Keratinocyte (primary cell): ENCODE measurements at regions not wholly inside any gene's neighbourhood (a gene's known extent, or its start where the extent isn't known, plus 50 kb on each side); places are given as distances from the start of the nearest gene placed in this dataset.
A peak's percentile ranks its signal among the peaks of the same experiment; 100 is the strongest.

Source experiments
- DNase-seq: peaks from one replicate; pipeline ENCODE4 v3.0.0-alpha.2; 2011; ENCODE audit warnings: low read depth, missing footprints, low spot score
- FAIRE-seq: peaks from 2 replicates; lab custom pipeline; 2011; peaks lifted over from hg19 to GRCh38; lab: Jason Lieb, UNC
- H2AFZ ChIP-seq: 2 replicates; pipeline ENCODE4 v1.6.0; 2012; ENCODE audit warnings: low read length, control low read depth, inconsistent platforms; ENCODE audit not compliant: control insufficient read depth
- H3K27ac ChIP-seq: 2 replicates; pipeline ENCODE4 v1.5.1; 2011; ENCODE audit warnings: low read length; ENCODE audit not compliant: control insufficient read depth, insufficient read depth
- H3K27me3 ChIP-seq: 3 replicates; pipeline ENCODE4 v1.6.0; 2011; ENCODE audit warnings: low read length; ENCODE audit not compliant: control insufficient read depth, insufficient read depth; ENCODE audit errors: extremely low read depth
- H3K36me3 ChIP-seq, 2 experiments: 2 replicates in 1 of 2; 3 replicates in 1 of 2; pipeline ENCODE4 v1.5.1; 2011; ENCODE audit warnings: low read length in 2 of 2, mild to moderate bottlenecking in 1 of 2; ENCODE audit not compliant: control insufficient read depth in 2 of 2, insufficient read depth in 2 of 2; ENCODE audit errors: extremely low read depth in 1 of 2
- H3K4me1 ChIP-seq: 3 replicates; pipeline ENCODE4 v1.5.1; 2011; ENCODE audit warnings: low read length; ENCODE audit not compliant: control insufficient read depth, insufficient read depth; ENCODE audit errors: extremely low read depth
- H3K4me2 ChIP-seq: 3 replicates; pipeline ENCODE4 v1.6.0; 2011; ENCODE audit warnings: low read depth, low read length; ENCODE audit not compliant: control insufficient read depth, insufficient read depth; ENCODE audit errors: extremely low read depth
- H3K4me3 ChIP-seq, 3 experiments: fragments of 200-600 bp in 1 of 3; sonication (generic) in 1 of 3; 2 replicates in 2 of 3; 3 replicates in 1 of 3; pipeline ENCODE4 v1.5.1; 2011 to 2016; ENCODE audit warnings: low read length in 3 of 3, mild to moderate bottlenecking in 3 of 3, control low read depth in 2 of 3, inconsistent platforms in 1 of 3, low read depth in 1 of 3, mixed read lengths in 1 of 3, mixed run types in 1 of 3, moderate library complexity in 1 of 3; ENCODE audit not compliant: control insufficient read depth in 2 of 3, insufficient read depth in 2 of 3; ENCODE audit errors: extremely low read depth in 1 of 3
- H3K79me2 ChIP-seq: 2 replicates; pipeline ENCODE4 v1.6.0; 2012; ENCODE audit warnings: low read length; ENCODE audit not compliant: control insufficient read depth, insufficient read depth
- H3K9ac ChIP-seq: 3 replicates; pipeline ENCODE4 v1.6.0; 2011; ENCODE audit warnings: low read length; ENCODE audit not compliant: control insufficient read depth, insufficient read depth; ENCODE audit errors: extremely low read depth
- H3K9me1 ChIP-seq: 3 replicates; pipeline ENCODE4 v1.6.0; 2011; ENCODE audit warnings: low read length; ENCODE audit not compliant: control insufficient read depth, insufficient read depth; ENCODE audit errors: extremely low read depth
- H3K9me3 ChIP-seq: 2 replicates; pipeline ENCODE4 v1.5.1; 2012; ENCODE audit warnings: low read depth, low read length; ENCODE audit not compliant: control insufficient read depth
- H4K20me1 ChIP-seq: 3 replicates; pipeline ENCODE4 v1.6.0; 2011; ENCODE audit warnings: low read length; ENCODE audit not compliant: control insufficient read depth, insufficient read depth; ENCODE audit errors: extremely low read depth
- EZH2 ChIP-seq: IDR thresholded peaks from one replicate; pipeline ENCODE4 v1.6.1; 2012; ENCODE audit warnings: inconsistent platforms, mild to moderate bottlenecking, low read length, moderate library complexity
- dilution Hi-C: fragments of 300-500 bp; cut with MboI; formaldehyde crosslinking; loops from one replicate; pipeline ENCODE4 v1.7.0; 2020; ENCODE audit warnings: low sequenced_read_pairs; ENCODE audit not compliant: extremely low pct_ligation_motif_present
- TF ChIP-seq, protein P1 (sequence below), 3 experiments: IDR thresholded peaks in 1 of 3; conservative IDR thresholded peaks in 1 of 3; optimal IDR thresholded peaks in 1 of 3; 2 replicates in 2 of 3; 3 replicates in 1 of 3; pipeline versions ENCODE3 to v1.5.1; 2011; ENCODE audit warnings: low read length in 3 of 3, mild to moderate bottlenecking in 3 of 3, moderate library complexity in 2 of 3, control low read depth in 1 of 3, inconsistent platforms in 1 of 3; ENCODE audit not compliant: insufficient read depth in 2 of 3; ENCODE audit errors: extremely low read depth in 1 of 3

DNA sequence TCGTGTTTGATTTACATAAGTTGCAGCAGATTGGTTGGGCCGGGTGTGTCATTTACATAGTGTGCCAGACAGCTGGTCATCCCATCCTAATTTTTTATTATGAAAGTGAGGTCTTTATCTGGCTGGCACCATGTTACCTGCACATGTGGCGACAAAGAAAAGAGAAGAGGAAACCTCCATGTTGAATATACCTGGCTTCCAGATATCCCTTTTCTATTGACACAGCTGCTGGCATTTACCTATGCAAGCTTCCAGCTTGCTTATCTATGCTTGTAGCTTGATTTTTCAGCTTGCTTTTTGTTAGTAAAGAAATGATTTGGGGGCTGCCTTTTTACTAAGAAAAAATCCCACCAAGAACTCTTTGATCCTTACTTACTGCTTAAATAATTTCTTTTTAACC is 681.3 kb upstream of the SLITRK1 start:
- Histone ChIP-seq H3K9ac (no peak overlapping the region), H3K9me1 (no peaks in the 10 kb centered on the region), H3K9me3 (no peaks in the 10 kb centered on the region), H3K4me3 (no peak overlapping the region), H3K4me1 (no peaks in the 10 kb centered on the region), H4K20me1 (no peaks in the 10 kb centered on the region), H3K27me3 (no peaks in the 10 kb centered on the region), H3K27ac (no peak overlapping the region), H3K36me3 (no peaks in the 10 kb centered on the region), H3K79me2 (no peaks in the 10 kb centered on the region), H3K4me2 (no peak overlapping the region), H2AFZ (no peak overlapping the region)
- DNase-seq, result no peak
- FAIRE-seq, result no peak
- TF ChIP-seq, protein P1, sequence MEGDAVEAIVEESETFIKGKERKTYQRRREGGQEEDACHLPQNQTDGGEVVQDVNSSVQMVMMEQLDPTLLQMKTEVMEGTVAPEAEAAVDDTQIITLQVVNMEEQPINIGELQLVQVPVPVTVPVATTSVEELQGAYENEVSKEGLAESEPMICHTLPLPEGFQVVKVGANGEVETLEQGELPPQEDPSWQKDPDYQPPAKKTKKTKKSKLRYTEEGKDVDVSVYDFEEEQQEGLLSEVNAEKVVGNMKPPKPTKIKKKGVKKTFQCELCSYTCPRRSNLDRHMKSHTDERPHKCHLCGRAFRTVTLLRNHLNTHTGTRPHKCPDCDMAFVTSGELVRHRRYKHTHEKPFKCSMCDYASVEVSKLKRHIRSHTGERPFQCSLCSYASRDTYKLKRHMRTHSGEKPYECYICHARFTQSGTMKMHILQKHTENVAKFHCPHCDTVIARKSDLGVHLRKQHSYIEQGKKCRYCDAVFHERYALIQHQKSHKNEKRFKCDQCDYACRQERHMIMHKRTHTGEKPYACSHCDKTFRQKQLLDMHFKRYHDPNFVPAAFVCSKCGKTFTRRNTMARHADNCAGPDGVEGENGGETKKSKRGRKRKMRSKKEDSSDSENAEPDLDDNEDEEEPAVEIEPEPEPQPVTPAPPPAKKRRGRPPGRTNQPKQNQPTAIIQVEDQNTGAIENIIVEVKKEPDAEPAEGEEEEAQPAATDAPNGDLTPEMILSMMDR (optimal IDR thresholded peaks at IDR 0.05 in 1 of 3, IDR thresholded peaks at IDR 0.05 in 1 of 3, conservative IDR thresholded peaks at IDR 0.05 in 1 of 3; ENCODE audit: extremely low read depth in 1 of 3, insufficient read depth in 2 of 3, low read length in 3 of 3), result no peak
- no peak for TF ChIP-seq EZH2
- dilution Hi-C loops, result no loop called here

DNA sequence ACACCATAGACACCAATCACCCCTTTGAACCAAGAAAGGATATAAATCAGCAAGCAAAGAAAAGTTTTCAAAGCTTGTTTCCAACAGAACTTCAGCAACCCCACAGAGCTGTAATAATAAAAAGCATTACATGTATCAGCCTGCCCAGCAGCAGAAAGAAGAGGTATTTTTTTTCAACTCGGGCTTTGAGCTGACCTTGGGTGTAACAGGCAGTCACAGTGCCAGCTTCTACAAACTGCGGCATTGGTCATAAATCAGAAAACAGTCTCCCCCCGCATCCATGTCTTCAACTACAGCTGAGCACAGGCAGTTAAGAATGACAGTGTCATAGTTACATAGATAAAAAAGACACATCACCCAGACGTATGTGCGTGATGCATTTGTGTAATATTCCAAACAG is 671.0 kb upstream of the SLITRK1 start:
- Histone ChIP-seq H2AFZ (peak overlapping the region; percentile 73), H3K9me3 (no peaks in the 10 kb centered on the region), H3K4me2 (peak overlapping the region; percentile 38), H3K79me2 (no peaks in the 10 kb centered on the region), H3K4me3 (no peak overlapping the region), H3K4me1 (peaks cover 4% of the 10 kb centered on the region), H3K27me3 (no peaks in the 10 kb centered on the region), H3K27ac (no peak overlapping the region), H3K9ac (no peak overlapping the region), H3K9me1 (no peaks in the 10 kb centered on the region), H4K20me1 (no peaks in the 10 kb centered on the region), H3K36me3 (no peaks in the 10 kb centered on the region)
- no peak for TF ChIP-seq EZH2
- TF ChIP-seq, protein P1 (optimal IDR thresholded peaks at IDR 0.05 in 1 of 3, IDR thresholded peaks at IDR 0.05 in 1 of 3, conservative IDR thresholded peaks at IDR 0.05 in 1 of 3; ENCODE audit: extremely low read depth in 1 of 3, insufficient read depth in 2 of 3, low read length in 3 of 3), result no peak
- FAIRE-seq, result no peak
- no peak for DNase-seq
- dilution Hi-C loops, result no loop called here
